Activated CD4-positive, alpha-beta T cell treated with anti-CD3 and anti-CD28 coated beads, Interleukin-2, Interleukin-6, amounts not matched to agents 100 ng/mL and 50 ng/mL, durations not matched to agents 16 hours and 8 hours (primary cell): ENCODE measurements at regions not wholly inside any gene's neighbourhood (a gene's known extent, or its start where the extent isn't known, plus 50 kb on each side); places are given as distances from the start of the nearest gene placed in this dataset.
"Not testable (repeated sequence)": the region's sequence is repeated elsewhere in the genome, so short reads cannot be mapped to it uniquely, and the experiment has no call there.

Experiments
- DNase-seq: peaks from one replicate; pipeline ENCODE4 v3.0.0-alpha.2; 2020

GRCh38 chr20:25772437-25772836 is 75.8 kb upstream of the ZNF337 start:
- DNase-seq = not testable (repeated sequence)

- DNase-seq = not testable (repeated sequence)
Observed at GRCh38 chr20:25771818-25772217, 75.2 kb upstream of the ZNF337 start.

GRCh38 chr20:25761596-25761995 is 64.9 kb upstream of the ZNF337 start:
- DNase-seq = no peak

- not testable (repeated sequence) for DNase-seq
Observed at GRCh38 chr20:25761046-25761445, 64.4 kb upstream of the ZNF337 start.

GRCh38 chr20:25750765-25751696 is 54.4 kb upstream of the ZNF337 start:
- peak; percentile 60 for DNase-seq

- no peak for DNase-seq
Observed at GRCh38 chr20:25750220-25750764, 53.6 kb upstream of the ZNF337 start.

- no peak for DNase-seq
Observed at GRCh38 chr20:25749649-25750048, 53.0 kb upstream of the ZNF337 start.
